Activated B cell treated with CpG ODN at 0.5 μM for 24 hours (primary cell): ENCODE measurements at regions not wholly inside any gene's neighbourhood (a gene's known extent, or its start where the extent isn't known, plus 50 kb on each side); places are given as distances from the start of the nearest gene placed in this dataset.

ENCODE experiments used
- ATAC-seq: fragments of 200-7000 bp; cut with Tn5 transposase; one replicate; pipeline ENCODE4 v1.10.0; 2021; ENCODE audit warnings: low read depth, mild to moderate bottlenecking, moderate library complexity
- CTCF ChIA-PET: fragments of 350-600 bp; sonication (Branson Sonifier 250); formaldehyde crosslinking; loops from one replicate; lab custom pipeline; 2021; ENCODE audit warnings: antibody characterized with exemption; lab: Charles Lee
- POLR2A ChIA-PET: fragments of 350-600 bp; sonication (Branson Sonifier 250); formaldehyde crosslinking; loops from one replicate; lab custom pipeline; 2021; ENCODE audit warnings: antibody characterized with exemption; lab: Charles Lee
- DNase-seq: peaks from one replicate; pipeline ENCODE4 v3.0.0; 2022
- H3K27ac Mint-ChIP-seq: one replicate; pipeline ENCODE4 v1.8.0; 2020; ENCODE audit warnings: mixed read lengths
- H3K27me3 Mint-ChIP-seq: one replicate; pipeline ENCODE4 v1.8.0; 2021; ENCODE audit warnings: mixed read lengths
- H3K36me3 Mint-ChIP-seq: one replicate; pipeline ENCODE4 v1.8.0; 2021; ENCODE audit warnings: low read depth, mixed read lengths
- H3K4me1 Mint-ChIP-seq: one replicate; pipeline ENCODE4 v1.8.0; 2021; ENCODE audit warnings: mixed read lengths
- H3K4me3 Mint-ChIP-seq: one replicate; pipeline ENCODE4 v1.8.0; 2020; ENCODE audit warnings: mild to moderate bottlenecking, mixed read lengths
- H3K9me3 Mint-ChIP-seq: one replicate; pipeline ENCODE4 v1.8.0; 2020; ENCODE audit warnings: mixed read lengths
- intact Hi-C: fragments of 100-400 bp; cut with micrococcal nuclease; formaldehyde crosslinking; loops from one replicate; pipeline ENCODE4 v1.15.1; 2024
- TF ChIP-seq, protein P1 (sequence below): fragments of 200-600 bp; IDR thresholded peaks from one replicate; pipeline ENCODE4 v1.8.0; 2022; ENCODE audit warnings: antibody characterized with exemption, mild to moderate bottlenecking

GRCh38 chr5:163963881-163964280 is 458.5 kb downstream of the MAT2B start:
- ChIA-PET POLR2A (no interaction called here), CTCF (no interaction called here)
- ATAC-seq (no peak), DNase-seq (no peak)
- H3K27me3 Mint-ChIP-seq, result no peaks in the 10 kb centered on the region
- H3K36me3 Mint-ChIP-seq, result no peaks in the 10 kb centered on the region
- H3K9me3 Mint-ChIP-seq, result no peaks in the 10 kb centered on the region
- H3K27ac Mint-ChIP-seq, result no peak overlapping the region
- no peaks in the 10 kb centered on the region for H3K4me1 Mint-ChIP-seq
- intact Hi-C loops, result no loop called here
- TF ChIP-seq, protein P1, sequence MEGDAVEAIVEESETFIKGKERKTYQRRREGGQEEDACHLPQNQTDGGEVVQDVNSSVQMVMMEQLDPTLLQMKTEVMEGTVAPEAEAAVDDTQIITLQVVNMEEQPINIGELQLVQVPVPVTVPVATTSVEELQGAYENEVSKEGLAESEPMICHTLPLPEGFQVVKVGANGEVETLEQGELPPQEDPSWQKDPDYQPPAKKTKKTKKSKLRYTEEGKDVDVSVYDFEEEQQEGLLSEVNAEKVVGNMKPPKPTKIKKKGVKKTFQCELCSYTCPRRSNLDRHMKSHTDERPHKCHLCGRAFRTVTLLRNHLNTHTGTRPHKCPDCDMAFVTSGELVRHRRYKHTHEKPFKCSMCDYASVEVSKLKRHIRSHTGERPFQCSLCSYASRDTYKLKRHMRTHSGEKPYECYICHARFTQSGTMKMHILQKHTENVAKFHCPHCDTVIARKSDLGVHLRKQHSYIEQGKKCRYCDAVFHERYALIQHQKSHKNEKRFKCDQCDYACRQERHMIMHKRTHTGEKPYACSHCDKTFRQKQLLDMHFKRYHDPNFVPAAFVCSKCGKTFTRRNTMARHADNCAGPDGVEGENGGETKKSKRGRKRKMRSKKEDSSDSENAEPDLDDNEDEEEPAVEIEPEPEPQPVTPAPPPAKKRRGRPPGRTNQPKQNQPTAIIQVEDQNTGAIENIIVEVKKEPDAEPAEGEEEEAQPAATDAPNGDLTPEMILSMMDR, result no peak
- H3K4me3 Mint-ChIP-seq, result no peak overlapping the region

- DNase-seq (no peak), ATAC-seq (no peak)
- no peaks in the 10 kb centered on the region for H3K4me1 Mint-ChIP-seq
- H3K4me3 Mint-ChIP-seq, result no peak overlapping the region
- TF ChIP-seq, protein P1, result no peak
- CTCF ChIA-PET, result no interaction called here
- no peaks in the 10 kb centered on the region for H3K27me3 Mint-ChIP-seq
- H3K9me3 Mint-ChIP-seq, result no peaks in the 10 kb centered on the region
- no peaks in the 10 kb centered on the region for H3K36me3 Mint-ChIP-seq
- no peak overlapping the region for H3K27ac Mint-ChIP-seq
- intact Hi-C loops, result no loop called here
- POLR2A ChIA-PET, result no interaction called here
Measured at GRCh38 chr5:163964671-163965070, 459.3 kb downstream of the MAT2B start.

DNA sequence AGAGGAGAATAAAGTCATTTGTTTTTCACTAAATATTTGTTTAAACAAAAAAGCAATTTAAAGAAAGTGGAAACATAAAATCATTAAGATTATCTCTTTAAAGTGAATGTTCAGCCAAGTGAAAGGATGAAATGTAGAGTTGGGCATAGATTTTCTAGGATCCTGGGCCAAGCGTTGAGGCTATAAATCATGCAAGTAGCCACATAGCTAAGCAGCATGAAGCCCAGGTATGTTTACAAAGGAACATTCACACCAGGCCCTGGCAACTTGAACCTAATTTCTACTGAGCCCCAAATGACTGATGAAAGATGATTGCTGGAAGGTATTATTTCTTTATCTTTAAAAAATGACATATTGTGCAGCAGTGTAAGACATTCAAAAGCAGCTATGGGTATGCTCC is 461.8 kb downstream of the MAT2B start:
- ChIA-PET CTCF (no interaction called here), POLR2A (no interaction called here)
- TF ChIP-seq, protein P1, result no peak
- no peak for DNase-seq
- intact Hi-C loops, result no loop called here
- H3K4me3 Mint-ChIP-seq, result no peak overlapping the region
- H3K4me1 Mint-ChIP-seq, result no peaks in the 10 kb centered on the region
- ATAC-seq, result no peak
- no peak overlapping the region for H3K27ac Mint-ChIP-seq
- H3K9me3 Mint-ChIP-seq, result no peaks in the 10 kb centered on the region
- H3K27me3 Mint-ChIP-seq, result no peaks in the 10 kb centered on the region
- no peaks in the 10 kb centered on the region for H3K36me3 Mint-ChIP-seq

GRCh38 chr5:163968651-163969050 is 463.2 kb downstream of the MAT2B start:
- Mint-ChIP-seq H3K27me3 (no peaks in the 10 kb centered on the region), H3K27ac (no peak overlapping the region), H3K9me3 (no peaks in the 10 kb centered on the region), H3K4me3 (no peak overlapping the region), H3K4me1 (no peaks in the 10 kb centered on the region), H3K36me3 (no peaks in the 10 kb centered on the region)
- ChIA-PET POLR2A (no interaction called here), CTCF (no interaction called here)
- intact Hi-C loops, result no loop called here
- TF ChIP-seq, protein P1, result no peak
- ATAC-seq, result no peak
- no peak for DNase-seq

DNA sequence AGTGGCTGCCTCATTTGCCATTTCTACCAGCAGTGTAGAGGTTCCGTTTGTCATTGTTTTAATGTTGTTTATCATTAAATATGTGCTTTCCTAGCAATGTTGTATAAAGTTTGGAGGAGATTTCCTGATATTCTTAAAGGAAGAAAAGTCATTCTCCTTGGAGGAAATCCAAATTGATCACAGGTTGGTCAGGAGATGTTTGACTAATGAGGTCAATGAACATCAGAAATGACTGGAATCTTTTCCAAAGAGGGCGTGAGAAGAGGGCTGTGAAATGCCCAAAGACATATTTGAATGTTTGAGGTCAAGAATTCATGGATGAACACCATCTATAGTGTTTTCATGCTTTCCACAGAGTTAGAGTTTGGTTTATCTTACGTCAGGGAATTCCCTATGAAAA is 471.3 kb downstream of the MAT2B start:
- CTCF ChIA-PET, result no interaction called here
- H3K4me3 Mint-ChIP-seq, result no peak overlapping the region
- POLR2A ChIA-PET, result no interaction called here
- H3K27me3 Mint-ChIP-seq, result no peaks in the 10 kb centered on the region
- no peaks in the 10 kb centered on the region for H3K36me3 Mint-ChIP-seq
- ATAC-seq (no peak), DNase-seq (no peak)
- H3K27ac Mint-ChIP-seq, result no peak overlapping the region
- TF ChIP-seq, protein P1, result no peak
- peaks cover 7% of the 10 kb centered on the region for H3K4me1 Mint-ChIP-seq
- peaks cover 4% of the 10 kb centered on the region for H3K9me3 Mint-ChIP-seq
- intact Hi-C loops, result no loop called here
